ENCODE measurements at regions not wholly inside any gene's neighbourhood (a gene's known extent, or its start where the extent isn't known, plus 50 kb on each side); places are given as distances from the start of the nearest gene placed in this dataset.

- Histone ChIP-seq H3K9me3 (ENCODE audit: low read depth, low read length, poor library complexity, severe bottlenecking) (no peaks in the 10 kb centered on the region), H3K36me3 (ENCODE audit: insufficient read depth, low read length, poor library complexity, severe bottlenecking) (no peaks in the 10 kb centered on the region), H3K4me3 (ENCODE audit: low read depth, low read length, poor library complexity, severe bottlenecking) (no peak overlapping the region), H3K27me3 (replicated peaks; ENCODE audit: insufficient read depth, low read depth, low read length, poor library complexity) (no peaks in the 10 kb centered on the region), H3K27ac (ENCODE audit: low read depth, low read length, poor library complexity, severe bottlenecking) (no peak overlapping the region), H3K4me1 (ENCODE audit: insufficient read depth, low read length, poor library complexity, severe bottlenecking) (peaks cover 4% of the 10 kb centered on the region)
- ChIA-PET CTCF (no interaction called here), POLR2A (ENCODE audit: low non-redundant PET) (no interaction called here)
- no peak for DNase-seq (ENCODE audit: low spot score)
- TF ChIP-seq CTCF (conservative IDR thresholded peaks at IDR 0.05; ENCODE audit: low read depth, low read length) (no peak), EZH2 (IDR thresholded peaks at IDR 0.05; ENCODE audit: borderline replicate concordance, low read depth, low read length, poor library complexity, severe bottlenecking) (no peak)
- intact Hi-C loops (cut with micrococcal nuclease; ENCODE audit: unreplicated experiment) = no loop called here
- BruUV-seq (replicated peaks) = no TSS peak
Observed at GRCh38 chr4:133439830-133440229, 290.7 kb downstream of the PCDH10 start.

- Histone ChIP-seq H3K4me1 (ENCODE audit: insufficient read depth, low read length, poor library complexity, severe bottlenecking) (no peaks in the 10 kb centered on the region), H3K9me3 (ENCODE audit: low read depth, low read length, poor library complexity, severe bottlenecking) (no peaks in the 10 kb centered on the region), H3K27me3 (replicated peaks; ENCODE audit: insufficient read depth, low read depth, low read length, poor library complexity) (no peaks in the 10 kb centered on the region), H3K27ac (ENCODE audit: low read depth, low read length, poor library complexity, severe bottlenecking) (no peak overlapping the region), H3K36me3 (ENCODE audit: insufficient read depth, low read length, poor library complexity, severe bottlenecking) (no peaks in the 10 kb centered on the region), H3K4me3 (ENCODE audit: low read depth, low read length, poor library complexity, severe bottlenecking) (no peak overlapping the region)
- POLR2A ChIA-PET (ENCODE audit: low non-redundant PET) = no interaction called here
- CTCF ChIA-PET = no interaction called here
- intact Hi-C loops (cut with micrococcal nuclease; ENCODE audit: unreplicated experiment) = no loop called here
- no peak for DNase-seq (ENCODE audit: low spot score)
- no TSS peak for BruUV-seq (replicated peaks)
- no peak for TF ChIP-seq EZH2 (IDR thresholded peaks at IDR 0.05; ENCODE audit: borderline replicate concordance, low read depth, low read length, poor library complexity, severe bottlenecking)
- no peak for TF ChIP-seq CTCF (conservative IDR thresholded peaks at IDR 0.05; ENCODE audit: low read depth, low read length)
Observed at GRCh38 chr4:133424605-133425004, 275.5 kb downstream of the PCDH10 start.

GRCh38 chr4:133403913-133404312, 254.8 kb downstream of the PCDH10 start:
- POLR2A ChIA-PET (ENCODE audit: low non-redundant PET) = no interaction called here
- CTCF ChIA-PET = no interaction called here
- H3K36me3 ChIP-seq (ENCODE audit: insufficient read depth, low read length, poor library complexity, severe bottlenecking) = no peaks in the 10 kb centered on the region
- intact Hi-C loops (cut with micrococcal nuclease; ENCODE audit: unreplicated experiment) = no loop called here
- TF ChIP-seq CTCF (conservative IDR thresholded peaks at IDR 0.05; ENCODE audit: low read depth, low read length) (no peak), EZH2 (IDR thresholded peaks at IDR 0.05; ENCODE audit: borderline replicate concordance, low read depth, low read length, poor library complexity, severe bottlenecking) (no peak)
- no TSS peak for BruUV-seq (replicated peaks)
- DNase-seq (ENCODE audit: low spot score) = no peak
- H3K4me3 ChIP-seq (ENCODE audit: low read depth, low read length, poor library complexity, severe bottlenecking) = no peak overlapping the region
- H3K27ac ChIP-seq (ENCODE audit: low read depth, low read length, poor library complexity, severe bottlenecking) = no peak overlapping the region
- H3K27me3 ChIP-seq (replicated peaks; ENCODE audit: insufficient read depth, low read depth, low read length, poor library complexity) = no peaks in the 10 kb centered on the region
- H3K4me1 ChIP-seq (ENCODE audit: insufficient read depth, low read length, poor library complexity, severe bottlenecking) = no peaks in the 10 kb centered on the region
- H3K9me3 ChIP-seq (ENCODE audit: low read depth, low read length, poor library complexity, severe bottlenecking) = no peaks in the 10 kb centered on the region
